CD4-positive, alpha-beta T cell treated with Interleukin-15 for 1 hour (primary cell): ENCODE measurements at regions not wholly inside any gene's neighbourhood (a gene's known extent, or its start where the extent isn't known, plus 50 kb on each side); places are given as distances from the start of the nearest gene placed in this dataset.
"Not testable (repeated sequence)": the region's sequence is repeated elsewhere in the genome, so short reads cannot be mapped to it uniquely, and the experiment has no call there.

Source experiments
- DNase-seq: peaks from one replicate; pipeline ENCODE4 v3.0.0-alpha.2; 2020

DNA sequence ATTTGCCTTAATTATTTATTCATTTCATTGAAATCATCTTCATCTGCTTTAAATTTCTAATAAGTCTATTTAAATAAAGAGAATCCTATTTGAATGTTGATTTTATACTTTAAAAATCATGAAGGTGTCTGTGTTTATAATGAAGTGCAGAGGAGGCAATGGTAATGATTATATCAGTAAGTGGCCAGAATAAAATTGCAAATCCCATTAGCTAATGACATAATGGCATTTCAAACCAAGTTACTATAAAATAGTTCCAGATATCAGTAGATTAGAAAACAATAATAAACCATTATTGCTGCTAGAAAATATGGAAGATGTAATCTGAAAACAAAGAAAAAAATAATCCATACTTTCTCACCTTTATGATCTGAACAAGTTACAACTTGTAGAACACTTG is 647.8 kb upstream of the KLHL1 start:
- DNase-seq: no peak

GRCh38 chr13:70755456-70755855 is 647.2 kb upstream of the KLHL1 start:
- DNase-seq: no peak

- no peak for DNase-seq
Observed at GRCh38 chr13:70747262-70747661, 639.0 kb upstream of the KLHL1 start.

GRCh38 chr13:70746469-70746868 is 638.2 kb upstream of the KLHL1 start:
- DNase-seq: not testable (repeated sequence)

- DNase-seq: no peak
Observed at GRCh38 chr13:70736622-70737317, 628.5 kb upstream of the KLHL1 start.

- no peak for DNase-seq
Observed at GRCh38 chr13:70732611-70733010, 624.4 kb upstream of the KLHL1 start.

DNA sequence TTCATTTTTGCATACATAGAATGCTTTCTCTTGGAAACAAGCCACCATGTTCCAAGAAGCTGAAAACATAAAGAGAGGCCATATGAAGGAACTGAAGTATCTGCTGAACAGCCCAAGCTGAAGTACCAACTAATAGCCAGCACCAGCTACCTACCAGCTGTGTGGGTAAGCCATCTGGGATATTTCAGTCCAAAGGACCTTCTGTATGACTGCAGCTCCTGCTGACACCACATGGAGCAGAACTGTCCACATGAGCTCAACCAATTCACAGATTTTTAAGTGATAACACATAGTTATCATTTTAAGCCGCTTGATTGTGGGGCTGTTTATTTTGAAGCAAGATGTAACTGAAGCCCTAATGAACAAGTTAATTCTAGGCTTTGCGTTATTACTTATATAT is 621.1 kb upstream of the KLHL1 start:
- no peak for DNase-seq

DNA sequence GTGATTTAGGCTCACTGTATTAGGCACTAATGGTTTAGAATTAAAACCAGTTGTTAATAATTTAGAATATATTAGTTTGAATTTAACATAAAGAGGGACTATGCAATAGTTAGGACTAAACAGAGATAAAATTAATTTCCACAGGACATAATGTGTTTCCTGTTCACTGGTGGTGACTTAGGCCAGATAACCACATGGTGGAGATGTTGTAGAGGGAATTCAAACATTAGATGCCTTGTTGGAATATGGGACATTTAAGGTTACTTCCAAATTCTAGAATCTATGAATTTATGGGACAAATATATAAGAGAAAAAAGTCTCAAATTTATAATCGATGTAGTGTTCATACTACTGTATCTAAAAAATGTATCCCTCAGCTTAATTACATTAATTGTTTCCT is 615.5 kb upstream of the KLHL1 start:
- no peak for DNase-seq

GRCh38 chr13:70720386-70720785 is 612.1 kb upstream of the KLHL1 start:
- no peak for DNase-seq

GRCh38 chr13:70714993-70715392 is 606.7 kb upstream of the KLHL1 start:
- no peak for DNase-seq

GRCh38 chr13:70708775-70709174 is 600.5 kb upstream of the KLHL1 start:
- no peak for DNase-seq

DNA sequence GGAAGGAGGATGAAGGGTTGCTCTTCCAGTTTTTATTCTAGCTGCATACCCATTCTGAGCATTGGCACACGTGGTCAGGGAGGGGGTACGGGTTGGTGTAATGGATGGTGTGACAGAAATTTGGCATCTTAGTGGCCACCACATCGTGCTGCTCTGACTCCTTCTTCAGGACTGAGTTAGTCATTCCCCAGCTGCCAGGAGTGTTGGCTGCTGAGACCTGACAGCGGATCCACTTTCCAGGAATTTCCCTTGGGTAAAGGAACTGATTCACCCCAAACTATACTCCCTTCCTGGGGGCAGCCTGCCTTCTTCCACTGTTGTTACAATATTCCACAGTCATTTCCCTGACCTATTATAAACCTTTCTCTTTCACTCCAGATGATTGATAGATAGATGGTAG is 595.5 kb upstream of the KLHL1 start:
- DNase-seq: no peak

- no peak for DNase-seq
Observed at GRCh38 chr13:70694996-70695715, 586.9 kb upstream of the KLHL1 start.

DNA sequence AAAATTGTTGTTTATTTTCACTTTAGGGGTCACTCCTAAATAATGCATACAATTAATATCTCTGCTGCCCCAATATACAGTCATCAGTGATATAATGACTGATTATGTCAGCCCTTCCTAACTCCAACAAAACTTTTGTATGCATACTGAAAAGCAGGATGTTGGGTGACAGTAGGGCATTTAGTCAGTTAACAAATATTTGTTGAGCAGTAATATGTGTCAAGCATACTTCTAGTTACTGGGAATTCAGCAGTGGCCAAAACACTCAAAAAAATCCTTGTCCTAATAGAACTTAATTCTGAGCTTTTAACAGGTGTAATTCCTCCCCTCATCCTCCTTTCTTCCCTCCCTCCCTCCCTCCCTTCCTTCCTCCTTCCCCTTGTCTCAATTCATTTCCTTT is 560.7 kb upstream of the KLHL1 start:
- no peak for DNase-seq

GRCh38 chr13:70668293-70668692 is 560.0 kb upstream of the KLHL1 start:
- DNase-seq: no peak

DNA sequence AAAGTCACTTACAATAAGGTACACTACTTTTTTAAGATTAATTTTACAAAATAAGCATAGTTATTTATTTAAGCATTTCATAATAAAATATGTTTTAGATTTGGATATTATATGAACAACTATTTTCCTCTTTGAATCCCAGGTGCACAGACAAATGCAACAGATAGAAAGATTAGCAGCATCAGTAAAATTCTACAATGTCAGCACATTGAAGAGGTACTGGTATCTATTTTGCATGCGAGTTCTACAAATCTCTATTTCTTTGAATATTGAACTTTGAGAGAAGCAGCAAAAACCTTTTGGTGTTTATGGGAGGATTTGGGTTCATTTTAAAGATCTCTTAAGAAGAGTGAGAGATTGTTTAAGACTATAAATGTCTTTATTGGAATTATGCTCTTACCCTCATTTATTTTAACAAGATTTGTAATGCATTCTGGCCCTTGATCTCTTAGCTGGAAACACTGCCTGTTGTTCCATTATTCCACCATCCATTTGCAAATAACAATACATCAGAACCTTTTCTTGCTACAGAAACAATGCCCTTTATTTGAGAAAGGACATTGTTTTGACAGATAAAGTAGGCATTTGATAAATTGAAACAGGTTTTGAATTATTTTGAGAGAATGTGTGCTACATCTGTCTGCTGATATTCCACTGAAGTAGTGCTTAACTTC is 558.8 kb upstream of the KLHL1 start:
- no peak for DNase-seq

DNA sequence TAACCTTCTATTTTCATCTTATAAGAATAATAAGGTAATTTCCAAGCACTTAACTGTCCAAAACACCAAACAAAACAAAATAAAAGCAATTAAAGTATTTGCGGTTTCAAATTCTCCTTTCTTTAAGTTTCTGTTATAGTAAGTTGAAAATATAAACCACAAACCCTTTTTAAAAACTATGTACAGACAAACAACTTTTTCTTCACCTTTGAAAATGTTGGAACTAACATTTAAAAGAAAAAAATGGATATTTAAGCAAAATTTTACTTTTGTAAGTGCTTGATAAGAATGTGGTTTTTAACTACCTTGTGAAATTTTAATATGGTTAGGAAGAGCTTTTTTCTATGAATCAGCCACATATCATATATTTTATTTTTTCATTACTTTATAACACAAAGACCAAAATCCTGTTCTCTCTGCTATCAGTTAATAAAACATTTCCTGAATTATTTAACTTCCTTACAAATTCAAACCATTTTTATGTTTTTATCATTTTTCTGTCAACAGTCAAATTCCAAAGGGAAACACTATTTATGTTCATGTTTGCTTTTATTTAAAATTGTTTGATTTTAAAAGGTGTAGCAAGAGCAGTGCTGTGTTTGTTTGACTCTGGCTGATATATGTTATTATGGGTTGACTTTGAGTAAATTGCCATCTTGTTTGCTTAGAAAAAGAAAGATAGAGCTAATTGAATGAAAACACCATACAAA is 554.1 kb upstream of the KLHL1 start:
- DNase-seq: no peak

GRCh38 chr13:70644052-70644451 is 535.8 kb upstream of the KLHL1 start:
- DNase-seq: no peak

GRCh38 chr13:70634893-70635292 is 526.6 kb upstream of the KLHL1 start:
- DNase-seq: no peak

DNA sequence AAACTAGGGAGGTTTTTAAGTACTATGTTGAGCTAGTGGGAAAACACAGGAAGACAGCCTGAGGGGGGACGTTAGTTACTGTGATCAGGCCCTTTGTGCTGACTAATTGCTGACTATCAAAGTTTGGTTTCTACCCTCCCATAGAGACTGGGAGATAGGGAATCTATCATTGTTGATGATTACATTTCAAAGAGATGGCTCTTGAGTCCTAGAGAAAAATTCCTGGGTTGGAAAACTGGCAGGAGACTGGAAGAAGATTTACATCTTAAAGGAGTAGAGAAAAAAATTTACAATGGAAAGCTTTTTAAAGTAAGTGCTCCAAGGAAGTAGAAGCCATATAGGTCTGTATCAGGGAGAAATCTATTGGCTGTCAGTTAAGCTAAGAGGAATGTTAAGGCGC is 522.0 kb upstream of the KLHL1 start:
- DNase-seq: no peak

DNA sequence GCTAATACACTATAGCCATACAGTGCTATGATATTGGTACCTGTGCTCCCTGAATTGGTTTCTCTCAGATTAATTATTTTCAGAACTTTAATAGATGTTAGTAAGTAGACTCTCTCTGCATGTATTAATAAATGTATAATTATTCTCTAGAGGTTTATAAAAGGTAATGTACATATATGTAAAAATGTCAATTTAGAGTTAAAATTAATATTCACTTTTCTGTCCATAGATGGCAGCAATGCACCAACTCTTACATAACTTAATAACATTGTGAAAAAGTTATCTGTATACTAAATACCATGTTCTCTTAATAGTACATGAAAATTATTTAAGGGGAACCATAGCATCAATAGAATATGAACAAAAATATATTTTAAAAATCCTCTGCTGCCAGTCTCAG is 515.0 kb upstream of the KLHL1 start:
- no peak for DNase-seq

DNA sequence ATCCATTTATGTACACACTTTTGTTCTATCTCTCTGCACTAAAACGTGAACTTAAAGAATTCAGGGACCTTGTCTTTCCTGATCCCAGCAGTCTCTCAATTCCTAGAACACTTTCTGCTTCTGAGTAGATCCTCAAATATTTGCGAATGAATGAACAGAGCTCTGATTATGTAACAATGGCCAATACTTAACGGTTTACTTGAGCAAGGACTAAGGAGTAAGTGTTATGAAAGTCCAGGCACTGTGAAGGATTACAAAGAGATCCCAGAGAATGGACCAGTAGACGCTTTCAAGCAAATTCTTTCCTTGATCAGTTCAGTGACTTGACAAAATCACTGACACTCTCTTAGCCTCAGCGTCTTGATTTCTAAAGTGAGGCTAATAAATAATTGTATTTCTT is 514.5 kb upstream of the KLHL1 start:
- DNase-seq: no peak

DNA sequence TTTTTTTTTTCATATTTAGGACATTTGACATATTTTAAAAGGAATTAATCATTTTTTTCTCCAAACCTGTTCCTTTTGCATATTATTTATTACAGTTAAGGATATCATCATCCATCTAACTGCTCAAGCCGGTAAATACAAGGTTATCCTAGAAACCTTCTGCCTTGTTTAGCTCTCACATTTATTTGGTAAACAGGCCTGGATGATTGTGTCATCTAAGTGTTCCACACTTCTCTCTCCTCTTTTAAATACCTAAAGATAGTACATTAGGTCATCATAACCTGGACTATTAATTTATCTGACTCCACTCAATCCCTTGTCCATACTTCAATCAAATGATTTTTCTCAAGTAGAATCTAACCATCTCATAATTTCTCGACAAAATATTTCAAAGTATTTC is 511.7 kb upstream of the KLHL1 start:
- no peak for DNase-seq

GRCh38 chr13:70616847-70617246 is 508.6 kb upstream of the KLHL1 start:
- no peak for DNase-seq
